ENCODE measurements at regions not wholly inside any gene's neighbourhood (a gene's known extent, or its start where the extent isn't known, plus 50 kb on each side); places are given as distances from the start of the nearest gene placed in this dataset.

- TF ChIP-seq EGR1 (IDR thresholded peaks at IDR 0.05) (no peak), EP300 (IDR thresholded peaks at IDR 0.05; ENCODE audit: borderline replicate concordance) (no peak), TAF1 (IDR thresholded peaks at IDR 0.05; ENCODE audit: low read depth) (no peak)
Measured at GRCh38 chr1:11354893-11355553, 82.0 kb downstream of the UBIAD1 start.
